Loucy (cell line): ENCODE measurements at regions not wholly inside any gene's neighbourhood (a gene's known extent, or its start where the extent isn't known, plus 50 kb on each side); places are given as distances from the start of the nearest gene placed in this dataset.

Experiments used
- H2AFZ ChIP-seq: fragments of 200-600 bp; sonication (generic); 2 replicates; pipeline ENCODE4 v1.6.0; 2016; ENCODE audit warnings: antibody characterized with exemption, mild to moderate bottlenecking, low read length, moderate library complexity
- H3F3A ChIP-seq: fragments of 200-600 bp; 2 replicates; pipeline ENCODE4 v1.6.0; 2016; ENCODE audit warnings: antibody characterized with exemption, low read depth, mild to moderate bottlenecking
- H3K27me3 ChIP-seq: fragments of 200-600 bp; sonication (generic); 2 replicates; pipeline ENCODE4 v1.6.1; 2014; ENCODE audit warnings: low read length, mild to moderate bottlenecking; ENCODE audit not compliant: insufficient read depth, poor library complexity, severe bottlenecking
- H3K36me3 ChIP-seq: fragments of 200-600 bp; sonication (generic); 2 replicates; pipeline ENCODE4 v1.6.1; 2016; ENCODE audit warnings: low read length; ENCODE audit not compliant: insufficient read depth
- H3K4me1 ChIP-seq: fragments of 200-600 bp; sonication (generic); 2 replicates; pipeline ENCODE4 v1.5.1; 2014; ENCODE audit warnings: low read length, mild to moderate bottlenecking; ENCODE audit not compliant: insufficient read depth, poor library complexity, severe bottlenecking
- H3K4me2 ChIP-seq: fragments of 200-600 bp; sonication (generic); 2 replicates; pipeline ENCODE4 v1.6.0; 2014; ENCODE audit warnings: antibody characterized with exemption, low read length, low read depth, mild to moderate bottlenecking; ENCODE audit not compliant: poor library complexity, severe bottlenecking
- H3K4me3 ChIP-seq: fragments of 200-600 bp; sonication (generic); 2 replicates; pipeline ENCODE4 v1.5.1; 2014; ENCODE audit warnings: low read length, mild to moderate bottlenecking, mixed read lengths; ENCODE audit not compliant: poor library complexity, severe bottlenecking
- H3K79me2 ChIP-seq: fragments of 200-600 bp; sonication (generic); 2 replicates; pipeline ENCODE4 v1.6.1; 2014; ENCODE audit warnings: low read length; ENCODE audit not compliant: insufficient read depth
- H3K9ac ChIP-seq: fragments of 200-600 bp; sonication (generic); 2 replicates; pipeline ENCODE4 v1.6.0; 2014; ENCODE audit warnings: mild to moderate bottlenecking, low read depth, low read length, moderate library complexity; ENCODE audit not compliant: poor library complexity, severe bottlenecking
- H3K9me2 ChIP-seq: fragments of 200-600 bp; sonication (generic); replicated peaks from 2 replicates; pipeline ENCODE4 v1.6.1; 2016; ENCODE audit warnings: low read depth, low read length, mixed read lengths
- H3K9me3 ChIP-seq: fragments of 200-600 bp; sonication (generic); 2 replicates; pipeline ENCODE4 v1.6.1; 2014; ENCODE audit warnings: mild to moderate bottlenecking, antibody characterized with exemption, low read length, low read depth; ENCODE audit not compliant: insufficient read depth
- H4K20me1 ChIP-seq: fragments of 200-600 bp; sonication (generic); 2 replicates; pipeline ENCODE4 v1.6.0; 2014; ENCODE audit warnings: antibody characterized with exemption, low read length, mild to moderate bottlenecking; ENCODE audit not compliant: insufficient read depth, poor library complexity, severe bottlenecking
- CTCF ChIP-seq: fragments of 200-600 bp; sonication (generic); conservative IDR thresholded peaks from 2 replicates; pipeline ENCODE4 v1.5.1; 2014; ENCODE audit warnings: mild to moderate bottlenecking, antibody characterized with exemption, low read length
- EZH2phosphoT487 ChIP-seq: fragments of 200-600 bp; IDR thresholded peaks from 2 replicates; pipeline ENCODE4 v1.6.1; 2018; ENCODE audit warnings: antibody characterized with exemption, mild to moderate bottlenecking, moderate library complexity, borderline replicate concordance

DNA sequence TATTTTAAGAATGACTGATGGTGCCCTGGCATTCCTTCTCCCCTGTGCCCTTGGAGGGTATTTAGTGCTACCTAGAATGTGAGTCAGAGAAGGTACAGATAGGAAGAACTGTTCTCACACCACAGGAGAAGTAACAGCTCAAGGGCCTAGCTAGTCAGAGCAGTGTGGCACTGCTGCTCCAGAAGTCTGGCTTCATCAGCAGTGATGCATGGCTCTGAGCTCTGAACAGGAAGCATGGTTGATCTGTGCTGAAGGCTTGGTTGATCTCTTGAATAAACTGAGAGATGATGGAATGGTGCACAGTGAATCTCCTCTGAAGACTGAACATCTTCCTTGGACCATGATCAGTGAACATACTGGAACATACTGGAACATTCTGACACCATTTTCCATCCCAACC lies 425.3 kb upstream of the SLC35B3 start:
- Histone ChIP-seq H3K27me3 (no peaks in the 10 kb centered on the region), H2AFZ (no peak overlapping the region), H3K9me2 (no peaks in the 10 kb centered on the region), H3K79me2 (no peaks in the 10 kb centered on the region), H3K9me3 (no peaks in the 10 kb centered on the region), H3F3A (no peaks in the 10 kb centered on the region), H3K36me3 (no peaks in the 10 kb centered on the region), H4K20me1 (no peaks in the 10 kb centered on the region), H3K4me2 (no peak overlapping the region), H3K9ac (no peak overlapping the region), H3K4me1 (no peaks in the 10 kb centered on the region), H3K4me3 (no peak overlapping the region)
- TF ChIP-seq CTCF (no peak), EZH2phosphoT487 (no peak)

GRCh38 chr6:8859501-8859900 lies 424.2 kb upstream of the SLC35B3 start:
- no peak for TF ChIP-seq EZH2phosphoT487
- TF ChIP-seq CTCF, result no peak
- Histone ChIP-seq H3K9ac (no peak overlapping the region), H3F3A (no peaks in the 10 kb centered on the region), H3K36me3 (no peaks in the 10 kb centered on the region), H3K4me2 (no peak overlapping the region), H3K4me1 (no peaks in the 10 kb centered on the region), H3K9me3 (no peaks in the 10 kb centered on the region), H3K9me2 (no peaks in the 10 kb centered on the region), H3K79me2 (no peaks in the 10 kb centered on the region), H3K4me3 (no peak overlapping the region), H2AFZ (no peak overlapping the region), H3K27me3 (no peaks in the 10 kb centered on the region), H4K20me1 (no peaks in the 10 kb centered on the region)

- H2AFZ ChIP-seq, result no peak overlapping the region
- H3K4me1 ChIP-seq, result no peaks in the 10 kb centered on the region
- no peaks in the 10 kb centered on the region for H3K79me2 ChIP-seq
- no peaks in the 10 kb centered on the region for H4K20me1 ChIP-seq
- no peaks in the 10 kb centered on the region for H3K9me2 ChIP-seq
- no peaks in the 10 kb centered on the region for H3K9me3 ChIP-seq
- H3F3A ChIP-seq, result no peaks in the 10 kb centered on the region
- H3K27me3 ChIP-seq, result no peaks in the 10 kb centered on the region
- TF ChIP-seq EZH2phosphoT487 (no peak), CTCF (no peak)
- H3K4me3 ChIP-seq, result no peak overlapping the region
- H3K9ac ChIP-seq, result no peak overlapping the region
- no peak overlapping the region for H3K4me2 ChIP-seq
- no peaks in the 10 kb centered on the region for H3K36me3 ChIP-seq
Measured at GRCh38 chr6:8858854-8859331, 423.5 kb upstream of the SLC35B3 start.
